ENCODE measurements at regions not wholly inside any gene's neighbourhood (a gene's known extent, or its start where the extent isn't known, plus 50 kb on each side); places are given as distances from the start of the nearest gene placed in this dataset.

DNA sequence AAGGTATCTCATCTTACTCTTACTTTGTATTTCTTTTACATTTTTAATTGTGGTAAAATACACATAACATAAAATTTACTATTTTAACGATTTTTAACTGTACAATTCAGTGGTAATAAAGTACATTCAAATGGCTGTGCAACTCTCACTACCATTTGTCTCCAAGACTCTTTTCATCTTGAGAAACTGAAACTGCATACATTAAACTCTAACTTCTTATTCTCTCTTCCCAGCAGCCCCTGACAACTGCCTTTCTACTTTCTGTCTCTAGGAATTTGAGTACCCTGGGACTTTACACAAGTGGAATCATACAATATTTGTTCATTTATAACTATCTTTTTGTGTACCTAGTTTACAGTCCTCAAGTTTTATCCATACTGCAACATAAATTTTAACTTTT is 725.8 kb upstream of the KIRREL3 start:
- Mint-ChIP-seq H3K36me3 (ENCODE audit: low read depth) (no peaks in the 10 kb centered on the region), H3K9me3 (no peaks in the 10 kb centered on the region), H3K27me3 (no peaks in the 10 kb centered on the region), H3K27ac (no peak overlapping the region), H3K4me3 (no peak overlapping the region), H3K4me1 (no peaks in the 10 kb centered on the region)
- intact Hi-C loops (cut with micrococcal nuclease): no loop called here
- no peak for DNase-seq

DNA sequence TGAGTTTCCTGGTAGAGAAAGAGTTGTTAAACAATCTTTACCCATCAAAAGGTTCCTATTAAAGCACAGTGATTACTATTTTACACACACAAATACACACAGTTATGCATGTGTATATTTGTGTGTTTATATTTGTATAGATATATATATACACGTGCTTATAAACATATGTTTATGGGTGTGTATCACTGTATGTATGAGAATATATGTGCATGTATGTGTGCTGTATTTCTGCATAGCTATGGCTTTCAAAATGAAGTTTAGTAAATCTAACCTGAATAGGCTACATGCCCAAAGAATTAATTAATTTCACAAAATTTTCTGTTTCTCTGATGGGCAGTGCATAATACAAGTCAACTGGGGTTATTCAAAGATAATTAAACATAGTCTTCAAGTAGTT is 723.1 kb upstream of the KIRREL3 start:
- intact Hi-C loops (cut with micrococcal nuclease): no loop called here
- Mint-ChIP-seq H3K4me3 (no peak overlapping the region), H3K9me3 (no peaks in the 10 kb centered on the region), H3K27ac (no peak overlapping the region), H3K27me3 (no peaks in the 10 kb centered on the region), H3K36me3 (ENCODE audit: low read depth) (no peaks in the 10 kb centered on the region), H3K4me1 (no peaks in the 10 kb centered on the region)
- DNase-seq: no peak

DNA sequence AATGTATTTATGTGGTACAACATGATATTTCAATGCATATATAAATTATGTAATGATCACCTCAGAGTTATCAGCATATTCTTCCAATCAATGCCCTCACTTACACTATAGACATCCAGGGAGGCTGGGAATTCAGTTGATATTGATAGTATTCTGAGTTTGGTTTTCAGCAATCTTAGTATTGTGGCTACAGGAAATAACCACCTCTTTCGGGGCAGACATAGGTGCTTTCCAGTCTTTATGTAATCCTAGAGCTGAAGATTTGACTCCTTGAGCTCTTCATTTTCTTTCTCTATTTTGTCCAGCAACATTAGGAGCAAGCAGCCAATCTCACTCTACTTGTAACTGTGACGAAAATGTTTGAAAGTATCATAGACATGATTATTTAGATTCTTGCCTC is 712.7 kb upstream of the KIRREL3 start:
- intact Hi-C loops (cut with micrococcal nuclease): no loop called here
- Mint-ChIP-seq H3K4me1 (no peaks in the 10 kb centered on the region), H3K27ac (no peak overlapping the region), H3K36me3 (ENCODE audit: low read depth) (no peaks in the 10 kb centered on the region), H3K9me3 (no peaks in the 10 kb centered on the region), H3K27me3 (no peaks in the 10 kb centered on the region), H3K4me3 (no peak overlapping the region)
- DNase-seq: no peak

DNA sequence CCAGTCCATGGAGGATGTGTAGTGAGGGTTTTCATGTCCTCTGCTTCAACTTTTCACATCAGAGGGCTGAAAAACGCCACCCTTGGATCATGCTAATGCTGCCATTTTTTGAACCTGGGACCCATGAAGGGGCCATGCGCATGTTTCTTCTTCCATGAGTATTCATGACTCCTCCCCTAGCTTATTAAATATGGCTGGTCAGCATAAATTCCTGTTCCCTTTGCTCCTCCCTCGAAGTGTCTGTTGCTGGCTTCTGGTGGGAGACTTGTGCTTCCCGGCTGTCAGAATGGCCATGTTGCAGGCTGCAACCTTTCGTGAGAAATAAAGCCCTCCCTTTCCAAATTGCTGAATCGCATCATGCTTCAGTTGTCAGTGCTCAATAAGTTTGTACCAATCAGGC is 711.2 kb upstream of the KIRREL3 start:
- Mint-ChIP-seq H3K4me3 (no peak overlapping the region), H3K27ac (no peak overlapping the region), H3K36me3 (ENCODE audit: low read depth) (no peaks in the 10 kb centered on the region), H3K4me1 (no peaks in the 10 kb centered on the region), H3K27me3 (no peaks in the 10 kb centered on the region), H3K9me3 (no peaks in the 10 kb centered on the region)
- no peak for DNase-seq
- intact Hi-C loops (cut with micrococcal nuclease): no loop called here

DNA sequence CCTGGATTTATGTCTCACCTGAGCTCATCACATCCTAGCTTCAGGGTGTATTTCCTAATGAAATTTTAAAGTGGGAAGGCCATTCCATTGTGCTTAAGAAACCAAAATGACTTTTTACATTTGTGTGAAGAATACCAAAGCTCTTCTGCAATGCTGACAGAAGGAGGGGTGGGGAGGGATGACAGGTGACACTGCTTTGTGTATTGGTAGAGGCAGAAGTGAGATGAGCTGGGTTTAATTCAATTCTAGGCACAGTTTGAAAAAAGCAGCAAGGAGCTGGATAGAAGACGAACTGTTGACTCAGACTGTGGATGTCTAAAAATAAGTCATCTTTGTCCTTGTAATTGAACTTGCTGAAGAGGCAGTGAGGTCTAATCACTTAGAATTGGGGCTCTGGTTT is 710.3 kb upstream of the KIRREL3 start:
- Mint-ChIP-seq H3K4me3 (no peak overlapping the region), H3K36me3 (ENCODE audit: low read depth) (no peaks in the 10 kb centered on the region), H3K27me3 (no peaks in the 10 kb centered on the region), H3K9me3 (no peaks in the 10 kb centered on the region), H3K27ac (no peak overlapping the region), H3K4me1 (no peaks in the 10 kb centered on the region)
- no peak for DNase-seq
- intact Hi-C loops (cut with micrococcal nuclease): no loop called here

DNA sequence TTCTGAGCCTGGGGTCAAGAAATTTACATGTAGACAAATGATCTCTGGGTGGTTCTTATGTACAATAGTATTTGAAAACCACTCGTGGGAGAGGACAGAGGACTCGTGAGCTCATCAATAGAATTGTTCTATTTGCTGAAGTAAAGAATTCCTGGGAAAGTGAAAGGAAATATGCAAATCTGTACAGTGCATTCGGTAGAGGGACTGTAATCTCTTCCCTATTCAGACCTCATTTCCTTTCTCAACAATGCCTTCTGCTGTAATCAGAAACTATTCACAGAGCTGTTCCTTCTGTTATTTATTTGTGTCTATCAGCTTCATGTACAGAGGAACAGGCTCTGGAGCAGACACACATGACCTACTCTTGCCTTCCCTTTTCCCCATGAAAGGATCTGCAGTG is 709.4 kb upstream of the KIRREL3 start:
- H3K4me1 Mint-ChIP-seq: no peaks in the 10 kb centered on the region
- no peaks in the 10 kb centered on the region for H3K27me3 Mint-ChIP-seq
- H3K4me3 Mint-ChIP-seq: no peak overlapping the region
- DNase-seq: no peak
- H3K9me3 Mint-ChIP-seq: no peaks in the 10 kb centered on the region
- H3K27ac Mint-ChIP-seq: no peak overlapping the region
- no peaks in the 10 kb centered on the region for H3K36me3 Mint-ChIP-seq (ENCODE audit: low read depth)
- intact Hi-C loops (cut with micrococcal nuclease): no loop called here

- Mint-ChIP-seq H3K27ac (no peak overlapping the region), H3K27me3 (no peaks in the 10 kb centered on the region), H3K36me3 (ENCODE audit: low read depth) (no peaks in the 10 kb centered on the region), H3K4me1 (no peaks in the 10 kb centered on the region), H3K4me3 (no peak overlapping the region), H3K9me3 (no peaks in the 10 kb centered on the region)
- intact Hi-C loops (cut with micrococcal nuclease): no loop called here
- no peak for DNase-seq
These were observed 693.1 kb upstream of the KIRREL3 start for GRCh38 chr11:127693686-127694085.

DNA sequence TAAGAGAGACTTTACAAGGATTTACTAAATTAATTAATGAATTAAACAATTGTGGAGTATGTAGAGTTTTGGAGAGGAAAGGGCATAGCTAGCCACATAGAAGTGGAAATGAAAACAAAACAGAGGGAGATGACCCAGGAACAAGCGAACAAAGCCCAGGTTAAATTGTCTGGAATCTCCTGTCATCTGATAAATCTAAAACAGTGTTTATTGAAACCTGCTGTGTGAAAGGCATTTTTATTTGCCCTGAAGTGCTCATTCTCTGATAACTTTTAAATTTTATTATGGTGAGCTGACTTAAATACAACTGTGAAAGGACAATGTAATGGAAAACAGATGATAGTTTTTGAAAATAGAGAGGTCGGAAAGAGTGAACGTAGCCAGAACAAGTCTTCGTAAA is 682.8 kb upstream of the KIRREL3 start:
- no peaks in the 10 kb centered on the region for H3K4me1 Mint-ChIP-seq
- H3K27me3 Mint-ChIP-seq: no peaks in the 10 kb centered on the region

GRCh38 chr11:127679816-127680545 is 679.4 kb upstream of the KIRREL3 start:
- Mint-ChIP-seq H3K36me3 (ENCODE audit: low read depth) (no peaks in the 10 kb centered on the region), H3K4me1 (no peaks in the 10 kb centered on the region), H3K9me3 (no peaks in the 10 kb centered on the region), H3K27ac (no peak overlapping the region), H3K27me3 (no peaks in the 10 kb centered on the region), H3K4me3 (no peak overlapping the region)
- intact Hi-C loops (cut with micrococcal nuclease): no loop called here
- no peak for DNase-seq

More for the DNA sequence above, 682.8 kb upstream of the KIRREL3 start:
- Mint-ChIP-seq H3K9me3 (no peaks in the 10 kb centered on the region), H3K36me3 (ENCODE audit: low read depth) (no peaks in the 10 kb centered on the region), H3K4me3 (no peak overlapping the region), H3K27ac (no peak overlapping the region)
- intact Hi-C loops (cut with micrococcal nuclease): no loop called here
- DNase-seq: no peak

DNA sequence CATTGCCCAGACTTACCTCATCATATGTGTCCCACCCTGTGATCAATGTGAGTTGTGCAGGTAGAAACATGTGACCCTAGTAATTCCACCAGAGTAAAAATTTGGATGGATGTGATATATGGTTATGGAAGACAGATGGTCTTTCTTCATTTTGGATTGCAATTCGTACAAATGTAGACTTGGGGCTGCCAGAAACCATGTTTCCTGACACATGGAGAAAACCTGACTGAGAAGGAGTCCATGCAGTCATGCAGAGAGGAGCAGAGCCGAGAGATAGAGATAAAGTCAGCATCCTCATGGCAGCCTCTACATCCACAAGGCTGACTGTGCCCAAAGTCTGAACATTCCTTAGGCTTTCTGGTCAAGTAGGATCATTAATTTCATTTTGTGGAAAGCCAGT is 678.1 kb upstream of the KIRREL3 start:
- Mint-ChIP-seq H3K4me1 (no peaks in the 10 kb centered on the region), H3K4me3 (no peak overlapping the region), H3K9me3 (no peaks in the 10 kb centered on the region), H3K27ac (no peak overlapping the region), H3K27me3 (no peaks in the 10 kb centered on the region), H3K36me3 (ENCODE audit: low read depth) (no peaks in the 10 kb centered on the region)
- intact Hi-C loops (cut with micrococcal nuclease): no loop called here
- no peak for DNase-seq

DNA sequence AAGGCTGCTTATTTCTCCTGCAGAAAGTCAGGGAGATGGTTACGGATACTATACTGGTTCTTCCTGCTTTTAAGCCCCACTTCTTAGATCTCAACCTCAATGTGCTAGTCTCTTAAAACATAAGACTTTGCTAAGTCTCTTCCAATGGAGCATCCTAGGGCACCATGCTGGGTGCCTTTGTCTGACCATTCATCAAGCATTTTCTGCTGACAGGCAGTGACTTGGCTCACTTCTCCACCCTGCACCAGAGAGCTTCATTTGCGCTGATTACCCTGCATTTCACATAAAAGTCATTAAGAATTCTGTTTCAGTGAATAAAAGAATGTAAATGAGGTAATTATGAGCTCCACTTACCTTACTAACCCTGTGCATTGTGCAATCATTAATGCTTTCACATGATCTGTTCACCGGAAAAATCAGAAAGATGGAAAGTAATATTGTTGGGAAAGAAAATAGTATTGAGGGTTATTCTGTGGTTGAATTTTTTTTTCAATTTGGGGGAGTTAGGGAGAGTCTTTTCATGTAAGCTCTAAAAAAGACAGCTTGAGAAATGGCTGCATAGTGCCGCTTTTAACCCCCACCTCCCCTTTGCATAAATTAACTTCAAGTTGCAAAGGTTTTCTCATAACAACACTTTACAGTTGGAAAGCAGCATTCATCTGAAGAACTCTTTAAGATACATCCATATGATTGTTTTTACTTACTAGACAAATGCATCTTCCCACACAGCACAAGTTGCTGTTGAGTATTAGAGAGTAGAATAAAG is 677.3 kb upstream of the KIRREL3 start:
- intact Hi-C loops (cut with micrococcal nuclease): no loop called here
- Mint-ChIP-seq H3K4me1 (no peaks in the 10 kb centered on the region), H3K36me3 (ENCODE audit: low read depth) (no peaks in the 10 kb centered on the region)

GRCh38 chr11:127675581-127675980 is 675.0 kb upstream of the KIRREL3 start:
- no peak overlapping the region for H3K27ac Mint-ChIP-seq
- H3K4me3 Mint-ChIP-seq: no peak overlapping the region
- no peaks in the 10 kb centered on the region for H3K27me3 Mint-ChIP-seq
- intact Hi-C loops (cut with micrococcal nuclease): no loop called here
- H3K9me3 Mint-ChIP-seq: no peaks in the 10 kb centered on the region
- H3K4me1 Mint-ChIP-seq: no peaks in the 10 kb centered on the region
- H3K36me3 Mint-ChIP-seq (ENCODE audit: low read depth): no peaks in the 10 kb centered on the region
- DNase-seq: no peak

More for the DNA sequence above, 677.3 kb upstream of the KIRREL3 start:
- Mint-ChIP-seq H3K9me3 (no peaks in the 10 kb centered on the region), H3K27ac (no peak overlapping the region), H3K4me3 (no peak overlapping the region), H3K27me3 (no peaks in the 10 kb centered on the region)
- no peak for DNase-seq

GRCh38 chr11:127674754-127675153 is 674.2 kb upstream of the KIRREL3 start:
- intact Hi-C loops (cut with micrococcal nuclease): no loop called here
- no peaks in the 10 kb centered on the region for H3K9me3 Mint-ChIP-seq
- no peaks in the 10 kb centered on the region for H3K36me3 Mint-ChIP-seq (ENCODE audit: low read depth)
- DNase-seq: no peak
- no peaks in the 10 kb centered on the region for H3K27me3 Mint-ChIP-seq
- no peak overlapping the region for H3K4me3 Mint-ChIP-seq
- H3K4me1 Mint-ChIP-seq: no peaks in the 10 kb centered on the region
- no peak overlapping the region for H3K27ac Mint-ChIP-seq

DNA sequence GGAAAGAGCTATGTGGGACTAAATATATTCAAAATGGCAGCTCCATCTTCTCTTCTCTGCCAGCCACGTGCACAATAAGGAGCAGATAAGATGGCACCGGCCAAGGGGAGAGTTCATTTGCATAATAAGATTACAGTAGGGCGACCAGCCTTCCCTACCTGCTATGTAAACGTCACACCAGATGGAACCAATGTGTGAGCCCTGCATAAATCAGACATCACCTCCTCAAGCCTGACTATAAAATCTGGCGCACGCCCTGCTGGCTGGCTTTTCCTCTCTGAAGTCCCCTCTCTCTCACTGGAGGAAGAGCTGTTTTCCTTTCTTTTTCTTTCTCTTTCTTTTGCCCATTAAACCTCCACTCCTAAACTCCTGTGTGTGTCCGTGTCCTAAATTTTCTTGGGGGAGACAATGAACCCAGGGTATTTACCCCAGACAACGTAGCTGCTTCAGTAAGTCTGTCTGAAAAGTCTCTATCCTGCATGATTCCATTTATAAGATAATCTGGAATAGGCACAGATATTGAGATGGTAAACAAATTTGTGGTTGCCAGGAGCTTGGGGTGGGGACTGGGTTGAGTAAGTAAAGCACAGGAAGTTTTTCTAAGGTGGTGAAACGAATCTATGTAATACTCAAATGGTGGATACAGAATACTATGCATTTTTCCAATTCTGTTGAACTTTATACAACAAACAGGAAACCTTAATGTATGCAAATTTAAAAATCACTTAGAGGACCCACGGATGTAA is 670.0 kb upstream of the KIRREL3 start:
- Mint-ChIP-seq H3K9me3 (peaks cover 4% of the 10 kb centered on the region), H3K27ac (no peak overlapping the region), H3K27me3 (no peaks in the 10 kb centered on the region), H3K4me1 (no peaks in the 10 kb centered on the region), H3K36me3 (ENCODE audit: low read depth) (no peaks in the 10 kb centered on the region), H3K4me3 (no peak overlapping the region)
- intact Hi-C loops (cut with micrococcal nuclease): no loop called here
- no peak for DNase-seq

Data from activated CD4-positive, alpha-beta T cell treated with anti-CD3 and anti-CD28 coated beads, Interleukin-2, amount 10 ng/mL, durations not matched to agents 24 days and 14 days (primary cell).